ENCODE measurements at regions not wholly inside any gene's neighbourhood (a gene's known extent, or its start where the extent isn't known, plus 50 kb on each side); places are given as distances from the start of the nearest gene placed in this dataset.

DNA sequence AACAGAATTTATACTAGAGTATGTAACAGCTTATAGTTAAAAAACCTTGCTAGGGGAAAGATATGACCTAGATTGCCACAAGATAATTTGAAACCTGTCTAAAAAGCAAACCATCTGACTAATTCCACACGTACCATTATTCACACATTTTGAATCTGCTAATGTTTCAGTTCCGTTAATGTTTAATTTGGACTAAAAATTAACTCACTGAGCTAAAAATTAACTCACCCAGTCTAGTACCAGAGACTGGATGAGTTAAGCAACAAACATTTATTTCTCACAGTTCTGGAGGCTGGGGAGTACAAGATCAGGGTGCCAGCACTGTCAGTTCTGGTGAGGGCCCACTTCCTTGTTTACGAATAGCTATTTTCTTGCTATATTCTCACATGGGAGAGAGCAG, 231.5 kb upstream of the DIAPH2 start:
- Histone ChIP-seq H3K27me3 (replicated peaks in 1 of 4; ENCODE audit: control insufficient read depth in 3 of 4, extremely low read depth in 1 of 4, insufficient read depth in 3 of 4, low read length in 3 of 4) (no peaks in the 10 kb centered on the region), H2BK20ac (ENCODE audit: low read length) (no peak overlapping the region), H3K14ac (ENCODE audit: insufficient read length) (no peak overlapping the region), H3K9me3 (ENCODE audit: insufficient read depth in 2 of 2, low read depth in 1 of 2, low read length in 1 of 2) (no peaks in the 10 kb centered on the region), H3K18ac (ENCODE audit: extremely low read depth, low read length) (no peak overlapping the region), H3K56ac (replicated peaks; ENCODE audit: insufficient read length, low read depth, low read length) (no peak overlapping the region), H4K8ac (ENCODE audit: extremely low read depth, insufficient read depth, low read length) (no peak overlapping the region), H2BK15ac (ENCODE audit: low read length) (no peak overlapping the region), H2AFZ (ENCODE audit: low read length) (no peak overlapping the region), H4K91ac (replicated peaks; ENCODE audit: insufficient read length, low read length) (no peak overlapping the region), H3K4me1 (replicated peaks in 1 of 4; ENCODE audit: control insufficient read depth in 3 of 4, insufficient read depth in 4 of 4, low read length in 3 of 4) (no peaks in the 10 kb centered on the region), H3K23me2 (ENCODE audit: low read depth, low read length) (no peaks in the 10 kb centered on the region), H3K27ac (ENCODE audit: low read depth, low read length) (no peak overlapping the region), H2BK120ac (replicated peaks; ENCODE audit: low read depth, low read length) (no peak overlapping the region), H3K9ac (replicated peaks in 1 of 4; ENCODE audit: extremely low read depth in 1 of 4, low read depth in 3 of 4, low read length in 3 of 4) (no peak overlapping the region), H3K4me2 (ENCODE audit: insufficient read depth in 1 of 2, low read depth in 2 of 2, low read length in 2 of 2) (no peak overlapping the region), H4K5ac (ENCODE audit: insufficient read length, low read depth, low read length) (no peak overlapping the region), H4K20me1 (replicated peaks in 1 of 2; ENCODE audit: control insufficient read depth in 1 of 2, insufficient read depth in 2 of 2, low read length in 2 of 2) (no peaks in the 10 kb centered on the region), H3K4ac (replicated peaks; ENCODE audit: insufficient read length, low read depth, low read length) (no peak overlapping the region), H3K23ac (ENCODE audit: insufficient read length) (no peak overlapping the region), H3K36me3 (ENCODE audit: control insufficient read depth in 2 of 4, insufficient read depth in 4 of 4, low read length in 3 of 4) (no peaks in the 10 kb centered on the region), H2BK12ac (ENCODE audit: low read depth, low read length) (no peak overlapping the region), H2AK5ac (ENCODE audit: low read depth, low read length) (no peak overlapping the region), H3K4me3 (ENCODE audit: extremely low read depth in 1 of 4, insufficient read depth in 2 of 4, low read depth in 3 of 4, low read length in 4 of 4) (no peak overlapping the region), H3K79me2 (ENCODE audit: control insufficient read depth in 1 of 2, insufficient read depth in 2 of 2, low read length in 2 of 2) (no peaks in the 10 kb centered on the region), H2BK5ac (ENCODE audit: low read depth, low read length) (no peak overlapping the region), H3K79me1 (ENCODE audit: low read depth, low read length) (no peaks in the 10 kb centered on the region)
- DNase-seq (ENCODE audit: low read depth in 1 of 2, low spot score in 2 of 2) (no peak), FAIRE-seq (no peak)
- POLR2A ChIA-PET (ENCODE audit: partially characterized antibody), result no interaction called here
- CTCF ChIA-PET (ENCODE audit: partially characterized antibody), result no interaction called here
- TF ChIP-seq FOSL1 (IDR thresholded peaks at IDR 0.05; ENCODE audit: insufficient read depth, low read depth, low read length), result no peak
- TF ChIP-seq SUZ12 (IDR thresholded peaks at IDR 0.05; ENCODE audit: low read length), result no peak
- no peak for TF ChIP-seq KDM5A (IDR thresholded peaks at IDR 0.05; ENCODE audit: low read length)
- TF ChIP-seq, protein P1, sequence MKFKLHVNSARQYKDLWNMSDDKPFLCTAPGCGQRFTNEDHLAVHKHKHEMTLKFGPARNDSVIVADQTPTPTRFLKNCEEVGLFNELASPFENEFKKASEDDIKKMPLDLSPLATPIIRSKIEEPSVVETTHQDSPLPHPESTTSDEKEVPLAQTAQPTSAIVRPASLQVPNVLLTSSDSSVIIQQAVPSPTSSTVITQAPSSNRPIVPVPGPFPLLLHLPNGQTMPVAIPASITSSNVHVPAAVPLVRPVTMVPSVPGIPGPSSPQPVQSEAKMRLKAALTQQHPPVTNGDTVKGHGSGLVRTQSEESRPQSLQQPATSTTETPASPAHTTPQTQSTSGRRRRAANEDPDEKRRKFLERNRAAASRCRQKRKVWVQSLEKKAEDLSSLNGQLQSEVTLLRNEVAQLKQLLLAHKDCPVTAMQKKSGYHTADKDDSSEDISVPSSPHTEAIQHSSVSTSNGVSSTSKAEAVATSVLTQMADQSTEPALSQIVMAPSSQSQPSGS (IDR thresholded peaks at IDR 0.05; ENCODE audit: low read length), result no peak
- no peak for TF ChIP-seq CEBPB (IDR thresholded peaks at IDR 0.05; ENCODE audit: low read depth, low read length)
- TF ChIP-seq SRF (IDR thresholded peaks at IDR 0.05; ENCODE audit: low read depth, low read length), result no peak
- no peak for TF ChIP-seq TAF7 (optimal IDR thresholded peaks at IDR 0.05; ENCODE audit: borderline replicate concordance, low read depth, low read length)
- no peak for TF ChIP-seq EGR1 (IDR thresholded peaks at IDR 0.05; ENCODE audit: borderline replicate concordance, low read depth, low read length)
- TF ChIP-seq EZH2 (IDR thresholded peaks at IDR 0.05; ENCODE audit: low read depth, low read length, severe bottlenecking), result no peak
- no peak for TF ChIP-seq NRF1 (IDR thresholded peaks at IDR 0.05; ENCODE audit: low read depth, low read length)
- TF ChIP-seq TEAD4 (IDR thresholded peaks at IDR 0.05; ENCODE audit: low read depth, low read length), result no peak
- no peak for TF ChIP-seq SP1 (IDR thresholded peaks at IDR 0.05; ENCODE audit: low read depth, low read length)
- TF ChIP-seq MAFK (IDR thresholded peaks at IDR 0.05; ENCODE audit: low read depth, low read length), result no peak
- 94% methylated on average over 3 of the region's 3 CpGs; no CpG with 5 or more reads in 1 of the 2 experiments for WGBS, 2 experiments (ENCODE audit: extremely low coverage in 1 of 2, insufficient coverage in 1 of 2, insufficient read length in 1 of 2, insufficient replicate concordance in 2 of 2, low coverage in 1 of 2, low lambda C conversion rate in 2 of 2, missing lambda C conversion rate in 1 of 2)
